NCI-H187 (cell line): ENCODE measurements at regions not wholly inside any gene's neighbourhood (a gene's known extent, or its start where the extent isn't known, plus 50 kb on each side); places are given as distances from the start of the nearest gene placed in this dataset.
"Not testable (repeated sequence)": the region's sequence is repeated elsewhere in the genome, so short reads cannot be mapped to it uniquely, and the experiment has no call there.

Source experiments
- DNase-seq, 2 experiments: peaks; one replicate each; lab custom pipeline; 2025; lab: John Stamatoyannopoulos, UW

- DNase-seq = not testable (repeated sequence)
Measured at GRCh38 chr5:92132294-92132908, 749.3 kb upstream of the ARRDC3 start.

- no peak for DNase-seq
Measured at GRCh38 chr5:92126182-92126581, 743.1 kb upstream of the ARRDC3 start.

GRCh38 chr5:92119110-92119509, 736.0 kb upstream of the ARRDC3 start:
- DNase-seq = no peak

GRCh38 chr5:92106808-92107207, 723.7 kb upstream of the ARRDC3 start:
- DNase-seq = no peak

GRCh38 chr5:92104126-92104525, 721.0 kb upstream of the ARRDC3 start:
- no peak for DNase-seq

- no peak for DNase-seq
Measured at GRCh38 chr5:92102313-92102712, 719.2 kb upstream of the ARRDC3 start.

- DNase-seq = no peak
Measured at GRCh38 chr5:92092239-92092638, 709.1 kb upstream of the ARRDC3 start.

GRCh38 chr5:92086059-92086811, 703.1 kb upstream of the ARRDC3 start:
- no peak for DNase-seq

- no peak for DNase-seq
Measured at GRCh38 chr5:92081958-92082712, 699.0 kb upstream of the ARRDC3 start.

- DNase-seq = no peak
Measured at GRCh38 chr5:92070786-92071185, 687.7 kb upstream of the ARRDC3 start.

- no peak for DNase-seq
Measured at GRCh38 chr5:92064993-92065392, 681.9 kb upstream of the ARRDC3 start.

- no peak for DNase-seq
Measured at GRCh38 chr5:92051741-92052140, 668.6 kb upstream of the ARRDC3 start.

- no peak for DNase-seq
Measured at GRCh38 chr5:92050970-92051369, 667.9 kb upstream of the ARRDC3 start.

GRCh38 chr5:92041911-92042660, 659.0 kb upstream of the ARRDC3 start:
- DNase-seq = no peak

- no peak for DNase-seq
Measured at GRCh38 chr5:92041206-92041605, 658.1 kb upstream of the ARRDC3 start.

- not testable (repeated sequence) for DNase-seq
Measured at GRCh38 chr5:92029792-92030191, 646.7 kb upstream of the ARRDC3 start.

GRCh38 chr5:92023555-92023954, 640.4 kb upstream of the ARRDC3 start:
- no peak for DNase-seq

- no peak for DNase-seq
Measured at GRCh38 chr5:92023141-92023471, 640.0 kb upstream of the ARRDC3 start.

GRCh38 chr5:92022415-92023140, 639.5 kb upstream of the ARRDC3 start:
- no peak for DNase-seq

- no peak for DNase-seq
Measured at GRCh38 chr5:92019376-92019990, 636.4 kb upstream of the ARRDC3 start.

- no peak for DNase-seq
Measured at GRCh38 chr5:92017776-92018175, 634.7 kb upstream of the ARRDC3 start.
